BJ (cell line): ENCODE measurements at regions not wholly inside any gene's neighbourhood (a gene's known extent, or its start where the extent isn't known, plus 50 kb on each side); places are given as distances from the start of the nearest gene placed in this dataset.

ENCODE experiments used
- CTCF ChIA-PET: fragments of 350-600 bp; formaldehyde crosslinking; extraction: SDS; loops from one replicate; lab custom pipeline; 2021; ENCODE audit warnings: antibody characterized with exemption, inconsistent platforms; lab: Yijun Ruan, JAX
- POLR2A ChIA-PET: fragments of 300-600 bp; sonication (Branson Sonifier 250); formaldehyde crosslinking; extraction: SDS; loops from one replicate; lab custom pipeline; 2021; ENCODE audit warnings: antibody characterized with exemption; lab: Charles Lee
- DNase-seq: peaks from one replicate; pipeline ENCODE4 v3.0.0-alpha.2; 2011; ENCODE audit warnings: low read depth
- H3K27me3 ChIP-seq: 2 replicates; pipeline ENCODE4 v1.6.0; 2011; ENCODE audit warnings: low read length; ENCODE audit not compliant: control insufficient read depth, insufficient read depth
- H3K36me3 ChIP-seq: 2 replicates; pipeline ENCODE4 v1.5.1; 2011; ENCODE audit warnings: low read length; ENCODE audit not compliant: control insufficient read depth, insufficient read depth
- H3K4me3 ChIP-seq: 2 replicates; pipeline ENCODE4 v1.5.1; 2011; ENCODE audit warnings: low read depth, mild to moderate bottlenecking, control low read depth, low read length
- TF ChIP-seq, protein P1 (sequence below): IDR thresholded peaks from 2 replicates; pipeline ENCODE4 v1.5.1; 2011; ENCODE audit warnings: low read depth, mild to moderate bottlenecking, control low read depth, inconsistent platforms, low read length, moderate library complexity; ENCODE audit not compliant: insufficient read depth

DNA sequence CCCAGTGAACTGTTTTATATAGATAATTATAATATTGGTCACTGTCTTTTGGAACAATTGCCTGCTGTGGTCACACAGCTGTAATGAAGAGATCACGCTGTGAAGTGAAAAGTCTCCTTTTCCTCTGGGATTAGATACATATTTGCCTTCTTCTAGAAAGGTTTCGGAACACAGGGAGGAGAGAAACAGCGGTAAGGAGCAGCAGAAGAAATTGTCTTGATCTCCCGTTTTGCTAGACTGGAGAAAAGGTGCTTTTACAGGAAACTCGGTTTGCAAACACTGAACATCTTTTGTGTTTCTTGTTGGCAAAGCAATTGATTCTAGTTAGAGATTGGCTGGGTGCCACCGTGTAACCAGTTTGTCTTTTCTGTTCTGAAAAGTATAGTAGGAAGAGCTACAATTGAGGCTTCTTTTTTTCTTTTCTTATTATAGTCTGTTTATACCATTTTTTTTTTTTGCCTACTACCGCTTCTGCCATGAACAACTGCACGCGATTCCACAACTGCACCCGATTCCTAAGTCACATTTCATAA lies 404.1 kb upstream of the ID4 start:
- Histone ChIP-seq H3K27me3 (no peaks in the 10 kb centered on the region), H3K36me3 (no peaks in the 10 kb centered on the region), H3K4me3 (no peak overlapping the region)
- POLR2A ChIA-PET = no interaction called here
- TF ChIP-seq, protein P1, sequence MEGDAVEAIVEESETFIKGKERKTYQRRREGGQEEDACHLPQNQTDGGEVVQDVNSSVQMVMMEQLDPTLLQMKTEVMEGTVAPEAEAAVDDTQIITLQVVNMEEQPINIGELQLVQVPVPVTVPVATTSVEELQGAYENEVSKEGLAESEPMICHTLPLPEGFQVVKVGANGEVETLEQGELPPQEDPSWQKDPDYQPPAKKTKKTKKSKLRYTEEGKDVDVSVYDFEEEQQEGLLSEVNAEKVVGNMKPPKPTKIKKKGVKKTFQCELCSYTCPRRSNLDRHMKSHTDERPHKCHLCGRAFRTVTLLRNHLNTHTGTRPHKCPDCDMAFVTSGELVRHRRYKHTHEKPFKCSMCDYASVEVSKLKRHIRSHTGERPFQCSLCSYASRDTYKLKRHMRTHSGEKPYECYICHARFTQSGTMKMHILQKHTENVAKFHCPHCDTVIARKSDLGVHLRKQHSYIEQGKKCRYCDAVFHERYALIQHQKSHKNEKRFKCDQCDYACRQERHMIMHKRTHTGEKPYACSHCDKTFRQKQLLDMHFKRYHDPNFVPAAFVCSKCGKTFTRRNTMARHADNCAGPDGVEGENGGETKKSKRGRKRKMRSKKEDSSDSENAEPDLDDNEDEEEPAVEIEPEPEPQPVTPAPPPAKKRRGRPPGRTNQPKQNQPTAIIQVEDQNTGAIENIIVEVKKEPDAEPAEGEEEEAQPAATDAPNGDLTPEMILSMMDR = no peak
- no peak for DNase-seq
- CTCF ChIA-PET = interaction anchor here (0.6 kb wide), 1 partner anchor 103 kb away, joined by 3 read pairs; no protein-coding TSS in a partner anchor

DNA sequence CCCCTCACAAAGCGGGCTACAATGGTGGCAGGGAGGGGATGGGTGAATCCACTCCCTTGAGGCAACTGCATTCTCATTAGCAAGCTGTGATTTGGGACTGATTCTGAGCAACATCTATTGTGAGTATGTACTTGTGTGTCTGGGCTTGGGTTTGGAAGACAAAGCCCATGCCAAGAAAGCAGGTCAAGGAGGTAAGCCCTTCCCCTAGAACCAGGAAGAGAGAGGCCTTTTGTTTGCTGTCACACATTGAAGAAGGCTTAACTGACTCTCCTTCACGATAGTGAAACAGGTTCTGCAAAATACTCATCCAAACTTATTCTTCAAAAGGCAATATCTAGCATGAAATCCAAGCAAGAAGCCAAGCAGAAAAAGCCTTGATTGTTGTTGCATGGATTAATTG lies 403.1 kb upstream of the ID4 start:
- TF ChIP-seq, protein P1 = no peak
- Histone ChIP-seq H3K36me3 (no peaks in the 10 kb centered on the region), H3K27me3 (no peaks in the 10 kb centered on the region), H3K4me3 (no peak overlapping the region)
- no peak for DNase-seq
- POLR2A ChIA-PET = no interaction called here
- CTCF ChIA-PET = no interaction called here

DNA sequence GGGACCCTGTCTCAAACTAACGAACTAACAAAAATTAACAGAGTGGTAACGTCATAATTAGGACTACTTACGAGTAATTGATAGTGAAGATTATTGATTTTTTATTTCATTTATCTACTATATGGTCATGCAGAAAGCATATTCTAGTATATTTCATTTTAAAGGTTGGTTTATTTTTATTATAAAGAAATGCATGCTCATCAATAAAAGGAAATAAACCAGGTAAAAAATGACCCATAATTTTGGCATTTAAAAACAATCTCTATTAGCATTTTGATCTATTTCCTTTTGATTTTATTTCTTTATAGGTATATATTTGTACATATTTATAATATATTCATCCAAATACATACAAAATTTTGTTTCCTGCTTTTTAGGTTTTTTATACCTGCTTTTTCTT lies 401.4 kb upstream of the ID4 start:
- Histone ChIP-seq H3K4me3 (no peak overlapping the region), H3K36me3 (no peaks in the 10 kb centered on the region), H3K27me3 (no peaks in the 10 kb centered on the region)
- TF ChIP-seq, protein P1 = no peak
- DNase-seq = no peak
- CTCF ChIA-PET = no interaction called here
- POLR2A ChIA-PET = no interaction called here

DNA sequence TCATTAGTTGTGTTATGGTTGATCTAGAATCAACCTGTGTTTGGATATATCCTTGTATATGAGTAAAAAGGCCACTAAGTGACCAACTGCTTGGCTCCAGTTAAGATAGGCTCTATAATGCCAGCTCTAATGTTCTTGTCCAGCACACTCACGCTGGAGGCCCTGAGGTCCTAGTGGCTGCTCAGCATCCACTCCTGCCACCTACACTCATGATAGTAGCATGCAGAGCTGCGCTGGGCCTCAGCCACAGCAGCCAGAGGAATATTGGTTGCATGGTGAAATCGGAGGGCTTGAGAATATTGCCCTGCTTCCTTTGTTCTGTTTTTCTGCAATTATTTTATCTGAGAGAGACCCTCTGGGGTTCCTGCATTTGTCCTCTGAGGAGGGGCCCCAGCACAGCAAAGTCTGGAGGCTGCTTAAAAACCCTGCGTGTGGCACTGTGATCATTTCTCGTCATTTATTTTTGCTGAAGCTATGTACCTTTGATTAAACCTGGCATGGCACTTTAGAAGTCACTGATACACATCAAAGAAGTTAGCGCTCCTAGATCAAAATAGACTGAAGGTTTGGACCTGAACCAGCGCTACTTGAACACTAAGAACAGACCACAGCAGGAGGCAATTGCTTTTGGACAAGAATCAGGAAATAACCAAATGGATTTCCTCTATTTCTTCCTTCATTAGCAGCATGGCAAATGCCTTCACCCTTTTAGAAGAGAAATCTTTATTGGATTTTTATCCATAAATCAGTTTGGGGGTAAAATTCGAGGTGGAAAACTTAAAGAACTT lies 398.4 kb upstream of the ID4 start:
- ChIA-PET POLR2A (no interaction called here), CTCF (no interaction called here)
- DNase-seq = no peak
- no peaks in the 10 kb centered on the region for H3K36me3 ChIP-seq
- TF ChIP-seq, protein P1 = no peak
- no peak overlapping the region for H3K4me3 ChIP-seq
- no peaks in the 10 kb centered on the region for H3K27me3 ChIP-seq

DNA sequence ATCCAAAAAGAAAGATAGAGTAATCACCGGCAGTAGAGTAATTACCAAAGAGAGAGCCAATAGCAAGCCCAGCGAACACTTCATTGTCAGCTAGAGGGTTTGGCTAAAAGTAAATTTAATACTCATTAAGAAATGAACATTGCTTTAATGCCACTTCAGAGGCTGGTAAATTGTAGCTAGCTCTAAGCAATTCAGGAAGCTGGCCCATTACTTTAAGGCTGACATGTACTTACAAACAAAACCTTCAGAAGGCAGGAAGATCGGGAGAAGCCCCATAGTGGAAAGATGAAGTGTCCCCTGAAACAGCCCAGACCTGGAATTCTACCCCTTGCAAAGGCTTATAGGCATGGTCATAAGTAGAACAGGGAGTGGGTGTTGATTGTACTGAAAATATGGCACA lies 396.6 kb upstream of the ID4 start:
- TF ChIP-seq, protein P1 = no peak
- CTCF ChIA-PET = no interaction called here
- H3K4me3 ChIP-seq = no peak overlapping the region
- H3K27me3 ChIP-seq = no peaks in the 10 kb centered on the region
- no peaks in the 10 kb centered on the region for H3K36me3 ChIP-seq
- no peak for DNase-seq
- POLR2A ChIA-PET = no interaction called here
